Retinal pigment epithelial cell (primary cell): ENCODE measurements at regions not wholly inside any gene's neighbourhood (a gene's known extent, or its start where the extent isn't known, plus 50 kb on each side); places are given as distances from the start of the nearest gene placed in this dataset.

ENCODE experiments used
- DNase-seq: peaks from one replicate; pipeline ENCODE4 v3.0.0-alpha.2; 2010; ENCODE audit warnings: low read depth
- H3K4me3 ChIP-seq: 2 replicates; pipeline ENCODE4 v1.5.1; 2011; ENCODE audit warnings: mild to moderate bottlenecking, low read length, control low read depth, moderate library complexity
- TF ChIP-seq, protein P1 (sequence below): conservative IDR thresholded peaks from 2 replicates; pipeline ENCODE4 v1.5.1; 2011; ENCODE audit warnings: low read depth, low read length, control low read depth, inconsistent platforms

DNA sequence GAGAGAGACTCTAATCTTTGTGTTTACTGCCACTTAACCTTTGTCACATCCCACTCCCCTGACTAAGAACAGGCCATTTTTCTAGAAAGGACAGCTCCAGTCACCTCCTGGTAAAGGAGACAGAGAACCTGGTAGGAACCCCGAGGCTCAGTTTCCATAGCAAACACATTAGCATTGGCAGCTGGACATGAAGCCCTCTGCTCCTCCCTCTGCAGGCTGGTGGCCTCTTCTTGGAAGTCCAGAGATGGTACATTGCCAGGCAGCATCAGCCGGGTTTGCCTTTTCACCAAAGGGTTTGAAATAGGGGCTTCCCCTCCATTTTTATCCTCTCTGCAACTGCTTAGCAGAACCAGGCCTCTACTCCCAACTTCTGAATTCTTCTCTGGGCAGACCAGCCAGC, 213.4 kb upstream of the SEMA6D start:
- TF ChIP-seq, protein P1, sequence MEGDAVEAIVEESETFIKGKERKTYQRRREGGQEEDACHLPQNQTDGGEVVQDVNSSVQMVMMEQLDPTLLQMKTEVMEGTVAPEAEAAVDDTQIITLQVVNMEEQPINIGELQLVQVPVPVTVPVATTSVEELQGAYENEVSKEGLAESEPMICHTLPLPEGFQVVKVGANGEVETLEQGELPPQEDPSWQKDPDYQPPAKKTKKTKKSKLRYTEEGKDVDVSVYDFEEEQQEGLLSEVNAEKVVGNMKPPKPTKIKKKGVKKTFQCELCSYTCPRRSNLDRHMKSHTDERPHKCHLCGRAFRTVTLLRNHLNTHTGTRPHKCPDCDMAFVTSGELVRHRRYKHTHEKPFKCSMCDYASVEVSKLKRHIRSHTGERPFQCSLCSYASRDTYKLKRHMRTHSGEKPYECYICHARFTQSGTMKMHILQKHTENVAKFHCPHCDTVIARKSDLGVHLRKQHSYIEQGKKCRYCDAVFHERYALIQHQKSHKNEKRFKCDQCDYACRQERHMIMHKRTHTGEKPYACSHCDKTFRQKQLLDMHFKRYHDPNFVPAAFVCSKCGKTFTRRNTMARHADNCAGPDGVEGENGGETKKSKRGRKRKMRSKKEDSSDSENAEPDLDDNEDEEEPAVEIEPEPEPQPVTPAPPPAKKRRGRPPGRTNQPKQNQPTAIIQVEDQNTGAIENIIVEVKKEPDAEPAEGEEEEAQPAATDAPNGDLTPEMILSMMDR: no peak
- DNase-seq: no peak
- H3K4me3 ChIP-seq: no peak overlapping the region

DNA sequence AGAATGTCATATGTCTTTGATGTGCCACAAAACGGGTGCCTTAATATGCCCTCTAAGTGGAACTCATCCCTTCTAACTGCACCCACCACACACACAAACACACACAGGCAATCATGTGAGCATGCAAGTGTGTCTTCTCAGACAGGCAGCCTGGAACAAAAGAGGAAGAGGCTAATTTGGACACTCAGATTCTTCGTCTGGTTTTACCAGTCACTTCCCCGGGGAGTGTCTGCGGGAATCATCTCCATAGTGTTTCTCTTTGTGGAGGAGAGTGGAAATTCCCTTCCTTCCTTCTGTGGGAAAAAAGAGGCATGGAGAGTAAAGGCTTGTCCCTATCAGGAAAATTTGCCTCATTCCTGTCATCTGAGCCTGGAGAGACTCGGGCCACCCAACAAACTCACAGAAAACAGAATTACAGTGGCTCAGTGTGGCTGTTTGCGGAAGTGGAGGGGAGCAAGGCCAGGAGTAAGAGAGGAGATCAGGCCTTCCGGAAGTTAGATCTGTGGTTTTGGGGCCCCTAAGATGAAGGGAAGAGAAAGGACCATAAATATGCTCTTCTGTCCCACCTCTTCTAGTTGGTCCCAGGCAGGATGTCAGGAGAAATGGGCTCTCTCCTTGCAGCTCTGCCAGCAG, 212.6 kb upstream of the SEMA6D start:
- H3K4me3 ChIP-seq: no peak overlapping the region
- TF ChIP-seq, protein P1: no peak
- no peak for DNase-seq

DNA sequence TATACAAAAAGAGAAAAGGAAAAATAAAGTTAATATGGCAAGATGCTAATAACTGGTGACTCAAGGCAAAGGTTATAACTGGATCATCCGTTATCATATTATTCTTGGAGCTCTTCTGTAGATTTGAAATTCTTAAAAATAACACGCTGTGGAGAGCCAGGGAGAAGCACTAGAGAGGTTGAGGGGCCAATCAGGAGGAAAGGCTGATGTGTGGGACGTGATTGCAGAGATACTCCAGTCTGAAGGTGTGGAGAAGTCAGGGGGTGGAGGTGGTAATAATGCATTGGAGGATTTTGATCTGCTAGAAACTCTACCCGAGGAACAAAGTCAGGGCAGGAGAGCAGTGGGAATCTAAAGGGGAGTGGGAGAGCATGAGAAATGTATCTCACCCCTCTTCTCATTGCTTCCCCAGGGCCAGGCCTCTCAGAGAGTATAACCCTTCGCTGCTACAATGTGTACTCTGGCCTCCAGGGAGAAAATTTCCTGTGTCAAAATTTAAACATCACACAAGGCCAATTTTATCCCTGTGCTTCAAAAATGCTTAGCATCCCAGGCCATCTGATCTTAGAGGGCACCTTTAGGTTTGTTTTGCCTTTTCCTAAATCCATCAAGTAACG, 211.5 kb upstream of the SEMA6D start:
- TF ChIP-seq, protein P1: no peak
- no peak for DNase-seq
- H3K4me3 ChIP-seq: no peak overlapping the region

DNA sequence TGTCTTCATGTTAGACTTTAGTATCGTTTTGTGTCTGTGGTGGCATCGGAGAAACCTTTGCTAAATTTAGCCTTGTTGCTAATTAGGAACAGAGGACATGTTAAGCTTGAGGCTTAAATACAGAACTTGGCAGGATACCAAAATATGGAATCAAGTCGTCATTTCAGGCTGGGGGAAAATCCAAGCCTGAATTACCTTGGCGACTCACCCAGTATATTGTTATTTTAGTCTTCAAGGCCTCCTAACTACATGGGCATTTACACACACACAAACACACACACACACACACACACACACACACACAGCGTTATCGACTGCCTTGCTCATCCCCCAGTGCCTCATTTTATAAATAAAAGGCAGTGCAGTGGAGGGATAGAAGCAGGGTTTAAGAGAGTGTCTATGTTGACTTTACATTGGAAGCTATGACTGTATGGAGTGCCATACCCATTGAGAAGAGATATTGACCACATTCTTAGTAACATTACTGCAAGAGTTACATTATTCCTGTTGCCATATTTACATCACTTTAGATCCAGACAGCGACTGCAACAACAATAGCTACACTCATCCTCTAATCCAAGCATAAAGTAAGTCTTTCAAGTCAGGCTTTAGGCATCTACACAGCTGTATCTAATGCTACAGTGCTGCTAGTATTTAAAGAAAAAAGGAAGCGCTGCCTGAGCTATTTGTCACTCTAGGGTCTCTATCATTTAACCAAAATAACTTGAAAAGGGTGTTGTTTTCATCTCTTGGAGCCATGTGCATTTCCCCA, 210.8 kb upstream of the SEMA6D start:
- TF ChIP-seq, protein P1: no peak
- no peak overlapping the region for H3K4me3 ChIP-seq
- peak; percentile 97 for DNase-seq

DNA sequence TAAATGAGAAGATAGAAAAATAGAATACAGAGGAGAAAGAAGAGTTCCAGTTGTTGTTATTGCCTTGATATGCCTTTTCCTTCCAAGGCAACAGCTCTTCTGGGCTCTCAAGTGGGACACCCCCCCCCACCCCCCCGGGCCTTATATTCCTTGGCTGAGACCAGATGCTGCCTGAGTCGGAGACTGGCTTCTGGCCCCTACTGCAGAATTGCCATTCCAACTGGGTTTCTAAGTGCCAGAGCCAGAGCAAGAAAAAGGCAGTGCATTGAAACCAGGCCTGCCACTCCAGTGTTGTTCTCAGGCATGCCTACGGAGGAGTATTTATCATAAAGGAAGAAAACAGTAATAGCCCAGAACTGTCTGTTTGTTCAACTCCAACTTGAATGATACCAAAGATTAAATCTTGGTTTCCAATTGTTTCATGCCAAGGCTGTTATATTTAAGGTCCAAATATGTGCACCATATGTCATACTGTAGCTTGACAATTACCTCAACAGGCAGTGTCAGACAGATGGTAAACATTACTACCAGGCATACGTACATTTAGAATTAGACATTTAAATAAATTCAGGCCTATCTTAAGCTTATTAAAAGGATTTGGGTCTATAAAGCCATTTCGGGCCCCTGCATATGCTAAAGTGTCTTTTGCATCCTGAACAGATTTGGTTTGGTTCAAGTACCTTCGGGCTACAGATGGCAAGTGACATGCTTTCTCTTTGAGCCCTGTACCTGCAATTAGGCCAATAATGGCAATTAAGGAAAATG, 209.9 kb upstream of the SEMA6D start:
- H3K4me3 ChIP-seq: no peak overlapping the region
- TF ChIP-seq, protein P1: no peak
- no peak for DNase-seq

DNA sequence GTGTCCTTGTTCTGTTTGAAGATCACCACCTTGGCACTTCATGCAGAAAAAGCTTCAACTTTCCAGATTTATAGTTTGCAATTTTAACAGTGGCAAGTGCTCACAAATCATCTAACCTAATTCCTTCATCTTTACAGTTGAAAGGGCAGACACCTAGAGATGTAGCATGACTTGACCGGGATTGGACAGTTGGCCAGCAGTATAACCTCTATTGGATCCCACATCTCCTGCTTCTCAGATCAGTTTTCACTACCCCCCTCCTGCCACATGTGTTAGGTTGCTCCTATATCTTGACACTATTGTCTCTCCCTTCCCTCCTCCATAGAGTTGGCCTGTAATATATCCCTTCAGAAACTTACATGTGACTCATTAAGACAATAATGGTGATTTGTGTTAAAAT, 206.0 kb upstream of the SEMA6D start:
- H3K4me3 ChIP-seq: no peak overlapping the region
- TF ChIP-seq, protein P1: no peak
- no peak for DNase-seq
